BJ (cell line): ENCODE measurements at regions not wholly inside any gene's neighbourhood (a gene's known extent, or its start where the extent isn't known, plus 50 kb on each side); places are given as distances from the start of the nearest gene placed in this dataset.
"Not testable (repeated sequence)": the region's sequence is repeated elsewhere in the genome, so short reads cannot be mapped to it uniquely, and the experiment has no call there.

ENCODE experiments used
- CTCF ChIA-PET: fragments of 350-600 bp; formaldehyde crosslinking; extraction: SDS; loops from one replicate; lab custom pipeline; 2021; ENCODE audit warnings: antibody characterized with exemption, inconsistent platforms; lab: Yijun Ruan, JAX
- POLR2A ChIA-PET: fragments of 300-600 bp; sonication (Branson Sonifier 250); formaldehyde crosslinking; extraction: SDS; loops from one replicate; lab custom pipeline; 2021; ENCODE audit warnings: antibody characterized with exemption; lab: Charles Lee
- DNase-seq: peaks from one replicate; pipeline ENCODE4 v3.0.0-alpha.2; 2011; ENCODE audit warnings: low read depth
- H3K27me3 ChIP-seq: 2 replicates; pipeline ENCODE4 v1.6.0; 2011; ENCODE audit warnings: low read length; ENCODE audit not compliant: control insufficient read depth, insufficient read depth
- H3K36me3 ChIP-seq: 2 replicates; pipeline ENCODE4 v1.5.1; 2011; ENCODE audit warnings: low read length; ENCODE audit not compliant: control insufficient read depth, insufficient read depth
- H3K4me3 ChIP-seq: 2 replicates; pipeline ENCODE4 v1.5.1; 2011; ENCODE audit warnings: low read depth, mild to moderate bottlenecking, control low read depth, low read length
- TF ChIP-seq, protein P1 (sequence below): IDR thresholded peaks from 2 replicates; pipeline ENCODE4 v1.5.1; 2011; ENCODE audit warnings: low read depth, mild to moderate bottlenecking, control low read depth, inconsistent platforms, low read length, moderate library complexity; ENCODE audit not compliant: insufficient read depth

DNA sequence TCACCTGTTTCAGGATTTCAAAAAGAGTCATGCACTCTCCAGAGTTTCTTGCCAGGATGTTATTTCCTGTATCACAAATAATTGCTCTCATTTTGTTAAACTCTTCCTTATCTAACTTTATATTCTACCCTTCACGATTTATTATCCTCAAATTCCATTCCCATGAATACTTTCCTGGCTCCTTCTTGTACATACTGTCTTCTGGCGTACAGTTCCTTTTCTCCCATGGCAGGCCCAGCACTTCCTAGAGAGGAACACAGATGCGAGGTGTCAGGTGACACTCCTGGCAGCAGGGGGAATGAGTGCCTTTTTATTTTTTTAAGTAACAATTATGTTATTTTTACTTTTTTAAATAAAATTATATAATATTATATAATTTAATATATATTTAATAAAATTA lies 411.9 kb downstream of the TFEC start:
- POLR2A ChIA-PET: no interaction called here
- peak; percentile 26 for DNase-seq
- CTCF ChIA-PET: no interaction called here
- H3K36me3 ChIP-seq: no peaks in the 10 kb centered on the region
- TF ChIP-seq, protein P1, sequence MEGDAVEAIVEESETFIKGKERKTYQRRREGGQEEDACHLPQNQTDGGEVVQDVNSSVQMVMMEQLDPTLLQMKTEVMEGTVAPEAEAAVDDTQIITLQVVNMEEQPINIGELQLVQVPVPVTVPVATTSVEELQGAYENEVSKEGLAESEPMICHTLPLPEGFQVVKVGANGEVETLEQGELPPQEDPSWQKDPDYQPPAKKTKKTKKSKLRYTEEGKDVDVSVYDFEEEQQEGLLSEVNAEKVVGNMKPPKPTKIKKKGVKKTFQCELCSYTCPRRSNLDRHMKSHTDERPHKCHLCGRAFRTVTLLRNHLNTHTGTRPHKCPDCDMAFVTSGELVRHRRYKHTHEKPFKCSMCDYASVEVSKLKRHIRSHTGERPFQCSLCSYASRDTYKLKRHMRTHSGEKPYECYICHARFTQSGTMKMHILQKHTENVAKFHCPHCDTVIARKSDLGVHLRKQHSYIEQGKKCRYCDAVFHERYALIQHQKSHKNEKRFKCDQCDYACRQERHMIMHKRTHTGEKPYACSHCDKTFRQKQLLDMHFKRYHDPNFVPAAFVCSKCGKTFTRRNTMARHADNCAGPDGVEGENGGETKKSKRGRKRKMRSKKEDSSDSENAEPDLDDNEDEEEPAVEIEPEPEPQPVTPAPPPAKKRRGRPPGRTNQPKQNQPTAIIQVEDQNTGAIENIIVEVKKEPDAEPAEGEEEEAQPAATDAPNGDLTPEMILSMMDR: no peak
- no peak overlapping the region for H3K4me3 ChIP-seq
- H3K27me3 ChIP-seq: no peaks in the 10 kb centered on the region

DNA sequence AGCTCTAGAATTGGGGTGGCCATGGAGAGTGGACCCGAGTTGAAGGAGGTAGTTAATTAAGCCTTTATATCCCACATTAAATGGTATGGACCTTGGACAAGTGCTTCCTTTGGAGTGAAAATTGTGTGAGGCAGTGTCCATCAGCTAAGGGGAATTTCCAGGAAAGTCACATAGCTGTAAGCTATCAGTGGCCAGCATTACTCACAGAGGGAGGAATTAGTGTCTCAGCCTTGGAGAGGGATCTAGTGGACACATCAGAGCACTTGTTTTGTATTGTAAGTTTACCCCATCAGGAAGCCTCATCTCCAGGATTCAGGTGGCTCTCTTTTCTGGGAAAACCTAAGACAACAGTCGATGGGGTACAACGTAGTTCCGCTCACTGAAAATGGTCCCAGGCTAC lies 416.7 kb downstream of the TFEC start:
- no peak overlapping the region for H3K4me3 ChIP-seq
- H3K36me3 ChIP-seq: no peaks in the 10 kb centered on the region
- ChIA-PET POLR2A (no interaction called here), CTCF (no interaction called here)
- DNase-seq: no peak
- TF ChIP-seq, protein P1: no peak
- no peaks in the 10 kb centered on the region for H3K27me3 ChIP-seq

DNA sequence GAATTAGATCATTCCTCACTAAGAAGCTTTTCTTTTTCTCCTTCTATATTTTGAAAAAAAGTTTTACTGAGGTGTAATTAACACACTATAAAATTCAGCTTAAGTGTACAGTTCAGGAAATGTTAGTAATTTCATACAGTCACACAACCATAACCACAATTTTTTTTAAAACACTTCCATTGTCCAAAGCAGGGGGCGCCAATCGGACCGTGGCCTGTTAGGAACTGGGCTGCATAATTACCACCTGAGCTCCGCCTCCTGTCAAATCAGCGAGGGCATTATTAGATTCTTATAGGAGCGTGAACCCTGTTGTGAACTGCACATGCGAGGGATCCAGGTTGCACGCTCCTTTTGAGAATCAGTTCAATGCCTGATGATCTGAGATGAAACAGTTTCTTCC lies 427.1 kb downstream of the TFEC start:
- CTCF ChIA-PET: interaction anchor here (0.5 kb wide), 1 partner anchor 109 kb away, joined by 3 read pairs; no protein-coding TSS in a partner anchor
- Histone ChIP-seq H3K36me3 (no peaks in the 10 kb centered on the region), H3K27me3 (no peaks in the 10 kb centered on the region), H3K4me3 (no peak overlapping the region)
- no peak for DNase-seq
- POLR2A ChIA-PET: no interaction called here
- TF ChIP-seq, protein P1: no peak

DNA sequence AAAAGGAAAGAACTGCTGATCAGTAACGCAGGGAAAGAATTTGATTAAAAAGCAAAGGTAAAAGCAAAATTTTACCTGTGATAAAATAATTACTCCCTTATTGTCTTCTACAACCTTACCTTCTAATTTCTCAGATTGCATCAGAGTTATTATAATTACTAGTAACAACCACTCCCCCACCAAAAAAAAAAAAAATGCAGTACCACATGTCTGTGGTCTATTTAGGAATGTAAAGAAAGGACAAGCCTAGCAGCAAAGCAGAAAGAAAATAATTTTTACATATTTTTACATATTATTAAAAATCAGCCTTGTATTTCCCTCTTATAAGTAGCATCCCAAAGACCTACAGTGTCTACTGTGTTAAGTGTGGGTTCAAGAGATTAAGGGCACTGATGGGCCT lies 430.4 kb downstream of the TFEC start:
- no peaks in the 10 kb centered on the region for H3K36me3 ChIP-seq
- CTCF ChIA-PET: no interaction called here
- POLR2A ChIA-PET: no interaction called here
- DNase-seq: no peak
- no peak overlapping the region for H3K4me3 ChIP-seq
- no peaks in the 10 kb centered on the region for H3K27me3 ChIP-seq
- TF ChIP-seq, protein P1: no peak

DNA sequence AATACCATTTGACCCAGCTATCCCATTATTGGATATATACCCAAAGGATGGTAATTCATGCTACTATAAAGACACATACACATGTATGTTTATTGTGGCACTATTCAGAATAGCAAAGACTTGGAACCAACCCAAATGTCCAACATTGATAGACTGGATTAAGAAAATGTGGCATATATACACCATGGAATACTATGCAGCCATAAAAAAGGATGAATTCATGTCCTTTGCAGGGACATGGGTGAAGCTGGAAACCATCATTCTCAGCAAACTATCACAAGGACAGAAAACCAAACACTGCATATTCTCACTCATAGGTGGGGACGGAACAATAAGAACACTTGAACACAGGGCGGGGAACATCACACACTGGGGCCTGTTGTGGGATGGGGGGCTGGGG lies 431.4 kb downstream of the TFEC start:
- CTCF ChIA-PET, H3K36me3 ChIP-seq, H3K4me3 ChIP-seq, DNase-seq, POLR2A ChIA-PET, H3K27me3 ChIP-seq: not testable (repeated sequence)

DNA sequence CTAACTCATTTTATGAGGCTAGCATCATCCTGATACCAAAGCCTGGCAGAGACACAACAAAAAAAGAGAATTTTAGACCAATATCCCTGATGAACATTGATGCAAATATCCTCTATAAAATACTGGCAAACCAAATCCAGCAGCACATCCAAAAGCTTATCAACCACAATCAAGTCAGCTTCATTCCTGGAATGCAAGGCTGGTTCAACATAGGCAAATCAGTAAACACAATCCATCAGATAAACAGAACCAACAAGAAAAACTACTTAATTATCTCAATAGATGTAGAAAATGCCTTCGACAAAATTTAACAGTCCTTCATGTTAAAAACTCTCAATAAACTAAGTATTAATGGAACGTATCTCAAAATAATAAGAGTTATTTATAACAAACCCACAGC lies 433.3 kb downstream of the TFEC start:
- H3K36me3 ChIP-seq, POLR2A ChIA-PET, H3K27me3 ChIP-seq, H3K4me3 ChIP-seq, CTCF ChIA-PET, DNase-seq: not testable (repeated sequence)
